ENCODE measurements at regions not wholly inside any gene's neighbourhood (a gene's known extent, or its start where the extent isn't known, plus 50 kb on each side); places are given as distances from the start of the nearest gene placed in this dataset.
A peak's percentile ranks its signal among the peaks of the same experiment; 100 is the strongest.

- no peaks in the 10 kb centered on the region for H3K27me3 ChIP-seq (ENCODE audit: control insufficient read depth in 2 of 2, insufficient read depth in 2 of 2, low read length in 2 of 2)
- ChIA-PET CTCF (interaction anchor here (0.9 kb wide), 1 partner anchor 14 kb away, joined by 4 read pairs; no protein-coding TSS in a partner anchor), POLR2A (no interaction called here)
- no peak overlapping the region for H3K9ac ChIP-seq (replicated peaks; ENCODE audit: extremely low read depth, insufficient read depth, low read length)
- FAIRE-seq (peak; percentile 88), DNase-seq (ENCODE audit: low read depth, low spot score) (peak; percentile 82)
- intact Hi-C loops (cut with micrococcal nuclease) (loop anchor here (1.0 kb wide), 1 partner anchor 23 kb away; no protein-coding TSS in a partner anchor), dilution Hi-C loops (cut with MboI; ENCODE audit: extremely low pct_ligation_motif_present, low sequenced_read_pairs) (no loop called here)
- H4K20me1 ChIP-seq (replicated peaks; ENCODE audit: control insufficient read depth, extremely low read depth, insufficient read depth, low read length), result no peaks in the 10 kb centered on the region
- H3K27ac ChIP-seq (ENCODE audit: insufficient read depth, low read depth, low read length), result peak overlapping the region; percentile 61
- no peaks in the 10 kb centered on the region for H3K36me3 ChIP-seq (ENCODE audit: control insufficient read depth in 2 of 2, extremely low read depth in 1 of 2, insufficient read depth in 2 of 2, low read length in 2 of 2)
- H3K9me3 ChIP-seq (replicated peaks; ENCODE audit: control insufficient read depth, insufficient read depth, low read length), result no peaks in the 10 kb centered on the region
- peak overlapping the region; percentile 49 for H2AFZ ChIP-seq (ENCODE audit: low read depth, low read length)
- H3K4me1 ChIP-seq (ENCODE audit: control insufficient read depth, extremely low read depth, insufficient read depth, low read length), result peaks cover 9% of the 10 kb centered on the region
- no peak overlapping the region for H3K4me2 ChIP-seq (ENCODE audit: insufficient read depth, low read length)
- no peaks in the 10 kb centered on the region for H3K9me1 ChIP-seq (replicated peaks; ENCODE audit: control insufficient read depth, extremely low read depth, insufficient read depth, low read length)
- BruUV-seq (replicated peaks), result no TSS peak
- TF ChIP-seq JUN (IDR thresholded peaks at IDR 0.05; ENCODE audit: borderline replicate concordance, insufficient read depth, insufficient read length, low read depth) (peak; percentile 77), POLR2A (IDR thresholded peaks at IDR 0.05; ENCODE audit: low read depth, low read length) (no peak), CTCF (IDR thresholded peaks at IDR 0.05; ENCODE audit: extremely low read depth in 1 of 2, insufficient read depth in 1 of 2, low read depth in 1 of 2, low read length in 2 of 2) (no peak), FOS (IDR thresholded peaks at IDR 0.05; ENCODE audit: borderline replicate concordance, insufficient read depth, low read length) (peak; percentile 75), MAX (IDR thresholded peaks at IDR 0.05; ENCODE audit: insufficient read depth, insufficient read length) (no peak), MYC (IDR thresholded peaks at IDR 0.05; ENCODE audit: low read depth, low read length) (no peak), GATA2 (IDR thresholded peaks at IDR 0.05; ENCODE audit: insufficient read depth, insufficient read length, low read depth, low read length) (peak; percentile 84), POLR2AphosphoS5 (IDR thresholded peaks at IDR 0.05; ENCODE audit: insufficient read depth, low read depth, low read length) (peak; percentile 43), EZH2 (IDR thresholded peaks at IDR 0.05; ENCODE audit: borderline replicate concordance, low read depth, low read length, severe bottlenecking) (no peak)
- no peak overlapping the region for H3K4me3 ChIP-seq (replicated peaks in 1 of 3; ENCODE audit: insufficient read depth in 1 of 3, low read depth in 1 of 3, low read length in 3 of 3)
- no peaks in the 10 kb centered on the region for H3K79me2 ChIP-seq (ENCODE audit: control insufficient read depth, insufficient read depth, low read length)
Measured at GRCh38 chr10:52420656-52421055, 106.6 kb downstream of the DKK1 start.
